ENCODE measurements at regions not wholly inside any gene's neighbourhood (a gene's known extent, or its start where the extent isn't known, plus 50 kb on each side); places are given as distances from the start of the nearest gene placed in this dataset.
"Not testable (repeated sequence)": the region's sequence is repeated elsewhere in the genome, so short reads cannot be mapped to it uniquely, and the experiment has no call there.

- Histone ChIP-seq H3K4me1 (peaks cover 0 to 8% (median 0%) of the 10 kb centered on the region in 3 donors), H3K36me3 (no peaks in the 10 kb centered on the region), H3K4me3 (no peak overlapping the region), H3K27ac (no peak overlapping the region), H3K9me3 (no peaks in the 10 kb centered on the region), H3K27me3 (no peaks in the 10 kb centered on the region)
- ATAC-seq, result no peak
- TF ChIP-seq POLR2A (IDR thresholded peaks at IDR 0.05), result no peak
- TF ChIP-seq EP300 (IDR thresholded peaks at IDR 0.05), result no peak
- no peak for TF ChIP-seq CTCF (IDR thresholded peaks at IDR 0.05)
- TF ChIP-seq POLR2AphosphoS5 (IDR thresholded peaks at IDR 0.05), result no peak
- WGBS, 2 donors (ENCODE audit: low coverage in 1 of 2), result 36 to 49% methylated on average over 3 of the region's 3 CpGs
These were observed 201.5 kb downstream of the S1PR1 start for GRCh38 chr1:101438359-101438758.

DNA sequence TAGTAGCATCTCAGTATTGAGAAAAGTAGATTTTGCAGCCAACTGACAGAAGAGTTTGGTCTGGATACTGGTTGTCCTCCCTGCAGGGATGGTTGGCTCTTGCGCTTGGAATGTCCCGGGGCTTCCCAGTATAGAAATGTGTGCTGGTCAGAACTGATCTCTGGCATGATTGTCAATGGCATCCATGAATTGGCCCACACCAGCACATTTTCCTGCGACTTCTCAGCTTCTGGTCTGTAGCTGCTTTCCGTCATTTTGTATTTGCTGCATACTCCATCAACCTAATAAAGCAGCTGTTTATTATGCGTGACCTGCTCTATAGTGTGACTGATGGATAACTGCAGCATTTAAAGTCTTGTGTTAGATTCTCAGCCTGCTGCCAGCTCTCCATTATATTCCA lies 203.7 kb downstream of the S1PR1 start:
- H3K4me1 ChIP-seq, result peaks cover 0 to 8% (median 0%) of the 10 kb centered on the region in 3 donors
- 38 to 63% methylated on average over 4 to 5 of the region's 5 CpGs for WGBS, 2 donors (ENCODE audit: low coverage in 1 of 2)
- H3K9me3 ChIP-seq, result no peaks in the 10 kb centered on the region
- no peak overlapping the region for H3K4me3 ChIP-seq
- H3K27ac ChIP-seq, result no peak overlapping the region
- H3K27me3 ChIP-seq, result no peaks in the 10 kb centered on the region
- no peak for ATAC-seq
- H3K36me3 ChIP-seq, result no peaks in the 10 kb centered on the region
- no peak for TF ChIP-seq POLR2AphosphoS5 (IDR thresholded peaks at IDR 0.05)
- no peak for TF ChIP-seq POLR2A (IDR thresholded peaks at IDR 0.05)
- no peak for TF ChIP-seq EP300 (IDR thresholded peaks at IDR 0.05)
- no peak for TF ChIP-seq CTCF (IDR thresholded peaks at IDR 0.05)

DNA sequence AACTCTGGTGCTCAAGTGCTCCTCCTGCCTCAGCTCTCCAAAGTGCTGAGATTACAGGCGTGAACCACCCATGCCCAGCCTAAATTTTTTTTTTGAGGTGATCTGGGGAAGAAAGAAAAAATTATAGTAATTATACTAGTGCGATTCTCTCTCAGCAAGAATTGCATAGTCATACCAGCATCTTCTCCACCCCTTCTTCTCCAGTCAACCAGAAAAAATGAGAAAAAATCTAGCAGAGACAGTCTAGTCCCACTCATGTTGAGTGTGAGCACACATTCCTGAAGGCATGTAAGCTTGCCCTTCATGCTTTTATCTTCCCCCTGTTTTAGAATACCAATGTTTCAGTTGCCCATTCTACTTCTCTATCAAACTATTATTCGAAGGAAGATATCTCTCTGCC lies 207.6 kb downstream of the S1PR1 start:
- Histone ChIP-seq H3K9me3 (no peaks in the 10 kb centered on the region), H3K4me3 (no peak overlapping the region), H3K27me3 (no peaks in the 10 kb centered on the region), H3K36me3 (no peaks in the 10 kb centered on the region), H3K4me1 (peaks cover 0 to 8% (median 0%) of the 10 kb centered on the region in 3 donors), H3K27ac (no peak overlapping the region)
- 71 to 92% methylated on average over 2 to 3 of the region's 3 CpGs for WGBS, 2 donors (ENCODE audit: low coverage in 1 of 2)
- TF ChIP-seq CTCF (IDR thresholded peaks at IDR 0.05) (no peak), POLR2AphosphoS5 (IDR thresholded peaks at IDR 0.05) (no peak), POLR2A (IDR thresholded peaks at IDR 0.05) (no peak), EP300 (IDR thresholded peaks at IDR 0.05) (no peak)
- ATAC-seq, result no peak

- no peak for ATAC-seq
- no peak overlapping the region for H3K4me3 ChIP-seq
- peaks cover 0 to 7% (median 0%) of the 10 kb centered on the region in 3 donors for H3K4me1 ChIP-seq
- TF ChIP-seq EP300 (IDR thresholded peaks at IDR 0.05), result no peak
- no peak for TF ChIP-seq POLR2AphosphoS5 (IDR thresholded peaks at IDR 0.05)
- no peak for TF ChIP-seq CTCF (IDR thresholded peaks at IDR 0.05)
- no peak for TF ChIP-seq POLR2A (IDR thresholded peaks at IDR 0.05)
- no peaks in the 10 kb centered on the region for H3K36me3 ChIP-seq
- no peak overlapping the region for H3K27ac ChIP-seq
- H3K9me3 ChIP-seq, result no peaks in the 10 kb centered on the region
- no peaks in the 10 kb centered on the region for H3K27me3 ChIP-seq
- WGBS, 2 donors (ENCODE audit: low coverage in 1 of 2), result 0 to 24% methylated on average over 1 to 2 of the region's 2 CpGs
These were observed 208.2 kb downstream of the S1PR1 start for GRCh38 chr1:101444873-101445618.

DNA sequence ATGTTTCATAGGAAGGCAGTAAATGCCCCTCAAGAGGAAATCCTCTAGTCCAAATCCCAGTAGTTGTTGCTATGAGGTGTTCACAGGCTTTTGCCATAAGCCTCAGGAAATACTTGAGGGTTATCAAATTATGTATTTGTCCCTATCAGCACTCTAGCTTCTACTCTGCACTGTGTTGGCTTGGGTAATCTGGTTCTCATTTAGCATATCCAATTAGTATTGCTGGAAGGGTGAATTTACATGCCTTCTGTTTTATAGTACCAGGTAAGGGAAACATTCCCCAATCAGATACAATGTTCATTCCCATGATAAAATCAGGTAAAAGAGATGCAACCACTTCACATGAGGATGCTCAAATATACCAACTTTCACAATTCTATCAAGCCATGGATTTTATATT lies 211.2 kb downstream of the S1PR1 start:
- Histone ChIP-seq H3K4me3 (no peak overlapping the region), H3K27ac (no peak overlapping the region), H3K9me3 (peaks cover 0 to 5% (median 0%) of the 10 kb centered on the region in 3 donors), H3K27me3 (no peaks in the 10 kb centered on the region), H3K4me1 (no peaks in the 10 kb centered on the region), H3K36me3 (no peaks in the 10 kb centered on the region)
- TF ChIP-seq POLR2A (IDR thresholded peaks at IDR 0.05) (no peak), CTCF (IDR thresholded peaks at IDR 0.05) (no peak), POLR2AphosphoS5 (IDR thresholded peaks at IDR 0.05) (no peak), EP300 (IDR thresholded peaks at IDR 0.05) (no peak)
- no peak for ATAC-seq

DNA sequence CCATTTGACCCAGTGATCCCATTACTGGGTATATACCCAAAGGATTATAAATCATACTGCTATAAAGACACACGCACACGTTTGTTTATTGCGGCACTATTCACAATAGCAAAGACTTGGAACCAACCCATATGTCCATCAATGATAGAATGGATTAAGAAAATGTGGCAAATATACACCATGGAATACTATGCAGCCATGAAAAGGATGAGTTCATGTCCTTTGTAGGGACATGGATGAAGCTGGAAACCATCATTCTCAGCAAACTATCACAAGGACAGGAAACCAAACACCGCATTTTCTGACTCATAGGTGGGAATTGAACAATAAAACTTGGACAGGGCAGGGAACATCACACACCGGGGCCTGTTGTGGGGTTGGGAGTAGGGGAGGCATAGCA lies 213.9 kb downstream of the S1PR1 start:
- H3K4me1 ChIP-seq, H3K36me3 ChIP-seq, H3K27ac ChIP-seq, ATAC-seq, H3K9me3 ChIP-seq, H3K27me3 ChIP-seq, H3K4me3 ChIP-seq: not testable (repeated sequence)
- 83 to 92% methylated on average over 2 to 5 of the region's 5 CpGs for WGBS, 2 donors (ENCODE audit: low coverage in 1 of 2)

Data from gastroesophageal sphincter (tissue), 4 donors.